GM18508 (cell line): ENCODE measurements at regions not wholly inside any gene's neighbourhood (a gene's known extent, or its start where the extent isn't known, plus 50 kb on each side); places are given as distances from the start of the nearest gene placed in this dataset.

Experiments
- ATAC-seq: cut with Tn5 transposase; IDR thresholded peaks from one replicate; pipeline ENCODE4 v1.9.1; 2021; ENCODE audit warnings: moderate number of reproducible peaks; ENCODE audit not compliant: insufficient read depth, unreplicated experiment

DNA sequence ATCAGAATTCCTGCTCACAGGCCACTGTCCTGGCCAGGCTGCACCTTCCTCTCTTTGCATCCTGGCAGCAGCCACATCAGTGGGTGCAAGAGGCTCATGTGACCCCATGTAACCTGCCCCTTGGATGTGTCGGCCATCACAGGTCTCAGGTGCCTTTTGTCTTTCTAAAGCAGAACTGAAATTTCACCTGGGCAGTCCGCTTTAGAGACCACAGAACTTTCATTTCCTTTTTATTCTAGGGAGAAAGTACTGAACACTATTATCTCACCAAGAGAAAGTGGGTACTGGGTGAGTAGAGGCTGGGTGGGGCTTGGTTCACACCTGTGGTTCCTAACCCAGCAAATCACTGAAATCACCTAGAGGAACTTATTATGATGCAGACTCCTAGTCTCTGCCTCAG lies 51.7 kb upstream of the NUP160 start:
- ATAC-seq: peak; percentile 96
